ENCODE measurements at regions not wholly inside any gene's neighbourhood (a gene's known extent, or its start where the extent isn't known, plus 50 kb on each side); places are given as distances from the start of the nearest gene placed in this dataset.
A peak's percentile ranks its signal among the peaks of the same experiment; 100 is the strongest.

DNA sequence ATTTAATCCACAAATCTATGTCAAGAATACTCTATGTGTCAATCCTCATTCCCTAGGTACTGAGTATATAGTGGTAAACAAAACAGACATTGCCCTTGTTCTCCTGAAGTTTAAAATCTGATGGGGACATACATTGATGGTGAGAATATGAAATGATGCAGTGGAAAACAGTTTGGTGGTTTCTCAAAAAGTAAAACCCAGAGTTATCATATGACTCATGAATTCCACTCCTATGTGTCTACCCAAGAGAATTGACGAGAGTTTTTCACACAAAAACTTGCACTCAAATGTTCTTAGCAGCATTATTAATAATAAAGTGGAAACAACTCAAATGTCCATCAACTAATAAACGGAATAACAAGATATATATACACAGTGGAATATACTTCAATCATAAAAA, 586.7 kb downstream of the CCDC85A start:
- no peak for DNase-seq
- no peak overlapping the region for H3K4me3 ChIP-seq (ENCODE audit: low read depth in 2 of 2, low read length in 1 of 2)
- H2AFZ ChIP-seq (ENCODE audit: low read depth), result no peak overlapping the region
- peaks cover 4% of the 10 kb centered on the region for H3K9me3 ChIP-seq
- no peaks in the 10 kb centered on the region for H3K4me1 ChIP-seq (ENCODE audit: control insufficient read depth in 1 of 2, insufficient read depth in 2 of 2, low read depth in 1 of 2, low read length in 1 of 2)
- peak; percentile 26; the same call in 1 of the 2 replicates for TF ChIP-seq FOSL2 (IDR thresholded peaks at IDR 0.05; ENCODE audit: borderline replicate concordance, low read depth)
- TF ChIP-seq NRF1 (IDR thresholded peaks at IDR 0.05; ENCODE audit: low read depth, low read length), result no peak
- TF ChIP-seq, protein P1, sequence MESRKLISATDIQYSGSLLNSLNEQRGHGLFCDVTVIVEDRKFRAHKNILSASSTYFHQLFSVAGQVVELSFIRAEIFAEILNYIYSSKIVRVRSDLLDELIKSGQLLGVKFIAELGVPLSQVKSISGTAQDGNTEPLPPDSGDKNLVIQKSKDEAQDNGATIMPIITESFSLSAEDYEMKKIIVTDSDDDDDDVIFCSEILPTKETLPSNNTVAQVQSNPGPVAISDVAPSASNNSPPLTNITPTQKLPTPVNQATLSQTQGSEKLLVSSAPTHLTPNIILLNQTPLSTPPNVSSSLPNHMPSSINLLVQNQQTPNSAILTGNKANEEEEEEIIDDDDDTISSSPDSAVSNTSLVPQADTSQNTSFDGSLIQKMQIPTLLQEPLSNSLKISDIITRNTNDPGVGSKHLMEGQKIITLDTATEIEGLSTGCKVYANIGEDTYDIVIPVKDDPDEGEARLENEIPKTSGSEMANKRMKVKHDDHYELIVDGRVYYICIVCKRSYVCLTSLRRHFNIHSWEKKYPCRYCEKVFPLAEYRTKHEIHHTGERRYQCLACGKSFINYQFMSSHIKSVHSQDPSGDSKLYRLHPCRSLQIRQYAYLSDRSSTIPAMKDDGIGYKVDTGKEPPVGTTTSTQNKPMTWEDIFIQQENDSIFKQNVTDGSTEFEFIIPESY (IDR thresholded peaks at IDR 0.05; ENCODE audit: borderline replicate concordance, low read depth), result no peak
- TF ChIP-seq, protein P2, sequence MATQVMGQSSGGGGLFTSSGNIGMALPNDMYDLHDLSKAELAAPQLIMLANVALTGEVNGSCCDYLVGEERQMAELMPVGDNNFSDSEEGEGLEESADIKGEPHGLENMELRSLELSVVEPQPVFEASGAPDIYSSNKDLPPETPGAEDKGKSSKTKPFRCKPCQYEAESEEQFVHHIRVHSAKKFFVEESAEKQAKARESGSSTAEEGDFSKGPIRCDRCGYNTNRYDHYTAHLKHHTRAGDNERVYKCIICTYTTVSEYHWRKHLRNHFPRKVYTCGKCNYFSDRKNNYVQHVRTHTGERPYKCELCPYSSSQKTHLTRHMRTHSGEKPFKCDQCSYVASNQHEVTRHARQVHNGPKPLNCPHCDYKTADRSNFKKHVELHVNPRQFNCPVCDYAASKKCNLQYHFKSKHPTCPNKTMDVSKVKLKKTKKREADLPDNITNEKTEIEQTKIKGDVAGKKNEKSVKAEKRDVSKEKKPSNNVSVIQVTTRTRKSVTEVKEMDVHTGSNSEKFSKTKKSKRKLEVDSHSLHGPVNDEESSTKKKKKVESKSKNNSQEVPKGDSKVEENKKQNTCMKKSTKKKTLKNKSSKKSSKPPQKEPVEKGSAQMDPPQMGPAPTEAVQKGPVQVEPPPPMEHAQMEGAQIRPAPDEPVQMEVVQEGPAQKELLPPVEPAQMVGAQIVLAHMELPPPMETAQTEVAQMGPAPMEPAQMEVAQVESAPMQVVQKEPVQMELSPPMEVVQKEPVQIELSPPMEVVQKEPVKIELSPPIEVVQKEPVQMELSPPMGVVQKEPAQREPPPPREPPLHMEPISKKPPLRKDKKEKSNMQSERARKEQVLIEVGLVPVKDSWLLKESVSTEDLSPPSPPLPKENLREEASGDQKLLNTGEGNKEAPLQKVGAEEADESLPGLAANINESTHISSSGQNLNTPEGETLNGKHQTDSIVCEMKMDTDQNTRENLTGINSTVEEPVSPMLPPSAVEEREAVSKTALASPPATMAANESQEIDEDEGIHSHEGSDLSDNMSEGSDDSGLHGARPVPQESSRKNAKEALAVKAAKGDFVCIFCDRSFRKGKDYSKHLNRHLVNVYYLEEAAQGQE (IDR thresholded peaks at IDR 0.05; ENCODE audit: low read depth, low read length), result no peak
- TF ChIP-seq FOXJ3 (CRISPR knock-in tag; IDR thresholded peaks at IDR 0.05), result no peak
- TF ChIP-seq YY1 (IDR thresholded peaks at IDR 0.05; ENCODE audit: low read depth), result no peak
- no peak for TF ChIP-seq MEF2A (IDR thresholded peaks at IDR 0.05; ENCODE audit: borderline replicate concordance, low read depth)
- 0 out of 2 replicates have a peak, but pooled peaks have one; percentile 22 for TF ChIP-seq JUND (IDR thresholded peaks at IDR 0.05)
- TF ChIP-seq SMC3 (IDR thresholded peaks at IDR 0.05; ENCODE audit: low read depth, low read length), result no peak
- no peak for TF ChIP-seq ELF1 (IDR thresholded peaks at IDR 0.05)
- TF ChIP-seq, protein P3, sequence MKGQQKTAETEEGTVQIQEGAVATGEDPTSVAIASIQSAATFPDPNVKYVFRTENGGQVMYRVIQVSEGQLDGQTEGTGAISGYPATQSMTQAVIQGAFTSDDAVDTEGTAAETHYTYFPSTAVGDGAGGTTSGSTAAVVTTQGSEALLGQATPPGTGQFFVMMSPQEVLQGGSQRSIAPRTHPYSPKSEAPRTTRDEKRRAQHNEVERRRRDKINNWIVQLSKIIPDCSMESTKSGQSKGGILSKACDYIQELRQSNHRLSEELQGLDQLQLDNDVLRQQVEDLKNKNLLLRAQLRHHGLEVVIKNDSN (IDR thresholded peaks at IDR 0.05; ENCODE audit: borderline replicate concordance, low read depth), result no peak
- TF ChIP-seq, protein P4, sequence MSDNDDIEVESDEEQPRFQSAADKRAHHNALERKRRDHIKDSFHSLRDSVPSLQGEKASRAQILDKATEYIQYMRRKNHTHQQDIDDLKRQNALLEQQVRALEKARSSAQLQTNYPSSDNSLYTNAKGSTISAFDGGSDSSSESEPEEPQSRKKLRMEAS (IDR thresholded peaks at IDR 0.05; ENCODE audit: low read depth), result no peak
- no peak for TF ChIP-seq NFIC (IDR thresholded peaks at IDR 0.05; ENCODE audit: borderline replicate concordance)
- no peaks in the 10 kb centered on the region for H3K9me2 ChIP-seq
- H4K20me1 ChIP-seq (ENCODE audit: insufficient read depth), result no peaks in the 10 kb centered on the region
- POLR2A ChIA-PET, result no interaction called here
- peaks cover 62% of the 10 kb centered on the region for H3K79me2 ChIP-seq (ENCODE audit: insufficient read depth)
- H3F3A ChIP-seq (replicated peaks; ENCODE audit: insufficient read depth), result peaks cover 23% of the 10 kb centered on the region
- no peak overlapping the region for H3K9ac ChIP-seq
- H3K27ac ChIP-seq (ENCODE audit: low read depth in 2 of 2, low read length in 1 of 2), result peak overlapping the region in 1 of 2 experiments; percentile 9; a peak in 1 of 4 replicates
- CTCF ChIA-PET, result interaction anchor here (1.0 kb wide), 1 partner anchor 15 kb away, joined by 3 read pairs; no protein-coding TSS in a partner anchor
- H3K4me2 ChIP-seq, result no peak overlapping the region
- H3K36me3 ChIP-seq (replicated peaks in 1 of 2; ENCODE audit: control insufficient read depth in 1 of 2, insufficient read depth in 2 of 2, low read length in 1 of 2), result peaks cover 0 to 64% of the 10 kb centered on the region in 2 experiments
- 24% methylated on average over 2 of the region's 2 CpGs for WGBS (ENCODE audit: low lambda C conversion rate)
- no peaks in the 10 kb centered on the region for H3K27me3 ChIP-seq (ENCODE audit: insufficient read depth)
